ENCODE measurements at regions not wholly inside any gene's neighbourhood (a gene's known extent, or its start where the extent isn't known, plus 50 kb on each side); places are given as distances from the start of the nearest gene placed in this dataset.

- Histone ChIP-seq H3K27me3 (ENCODE audit: control insufficient read depth, insufficient read depth, low read length) (no peaks in the 10 kb centered on the region), H3K4me1 (ENCODE audit: control insufficient read depth, extremely low read depth, insufficient read depth, low read length) (no peaks in the 10 kb centered on the region), H3K9ac (ENCODE audit: insufficient read depth, low read length) (no peak overlapping the region), H3K79me2 (ENCODE audit: control insufficient read depth, insufficient read depth, low read length) (no peaks in the 10 kb centered on the region), H3K36me3 (ENCODE audit: control insufficient read depth, insufficient read depth, low read length) (no peaks in the 10 kb centered on the region), H3K4me2 (ENCODE audit: extremely low read depth, insufficient read depth, low read length) (no peak overlapping the region), H3K27ac (ENCODE audit: insufficient read depth, low read length) (no peak overlapping the region), H3K4me3 (replicated peaks in 1 of 4; ENCODE audit: control extremely low read depth in 1 of 4, insufficient read depth in 1 of 4, low read depth in 3 of 4, low read length in 4 of 4) (no peak overlapping the region), H3K9me3 (ENCODE audit: control insufficient read depth, insufficient read depth, low read depth, low read length) (no peaks in the 10 kb centered on the region), H2AFZ (ENCODE audit: low read length) (no peak overlapping the region), H4K20me1 (ENCODE audit: control insufficient read depth, extremely low read depth, insufficient read depth, low read length) (no peaks in the 10 kb centered on the region)
- no peak for DNase-seq (ENCODE audit: low read depth in 2 of 2)
- no peak for TF ChIP-seq CTCF (conservative IDR thresholded peaks at IDR 0.05 in 1 of 2, IDR thresholded peaks at IDR 0.05 in 1 of 2; ENCODE audit: low read depth in 1 of 2, low read length in 2 of 2)
- TF ChIP-seq EZH2 (IDR thresholded peaks at IDR 0.05; ENCODE audit: low read length, missing control alignments): no peak
Observed at GRCh38 chr5:27818888-27819287, 780.5 kb upstream of the CDH9 start.

GRCh38 chr5:27814983-27815382 lies 776.6 kb upstream of the CDH9 start:
- Histone ChIP-seq H3K36me3 (ENCODE audit: control insufficient read depth, insufficient read depth, low read length) (no peaks in the 10 kb centered on the region), H3K9me3 (ENCODE audit: control insufficient read depth, insufficient read depth, low read depth, low read length) (no peaks in the 10 kb centered on the region), H2AFZ (ENCODE audit: low read length) (no peak overlapping the region), H3K9ac (ENCODE audit: insufficient read depth, low read length) (no peak overlapping the region), H3K4me2 (ENCODE audit: extremely low read depth, insufficient read depth, low read length) (no peak overlapping the region), H3K4me1 (ENCODE audit: control insufficient read depth, extremely low read depth, insufficient read depth, low read length) (no peaks in the 10 kb centered on the region), H3K79me2 (ENCODE audit: control insufficient read depth, insufficient read depth, low read length) (no peaks in the 10 kb centered on the region), H3K4me3 (replicated peaks in 1 of 4; ENCODE audit: control extremely low read depth in 1 of 4, insufficient read depth in 1 of 4, low read depth in 3 of 4, low read length in 4 of 4) (no peak overlapping the region), H3K27me3 (ENCODE audit: control insufficient read depth, insufficient read depth, low read length) (no peaks in the 10 kb centered on the region), H3K27ac (ENCODE audit: insufficient read depth, low read length) (no peak overlapping the region), H4K20me1 (ENCODE audit: control insufficient read depth, extremely low read depth, insufficient read depth, low read length) (no peaks in the 10 kb centered on the region)
- no peak for DNase-seq (ENCODE audit: low read depth in 2 of 2)
- TF ChIP-seq EZH2 (IDR thresholded peaks at IDR 0.05; ENCODE audit: low read length, missing control alignments) (no peak), CTCF (conservative IDR thresholded peaks at IDR 0.05 in 1 of 2, IDR thresholded peaks at IDR 0.05 in 1 of 2; ENCODE audit: low read depth in 1 of 2, low read length in 2 of 2) (no peak)

- H3K9me3 ChIP-seq (ENCODE audit: control insufficient read depth, insufficient read depth, low read depth, low read length): no peaks in the 10 kb centered on the region
- no peaks in the 10 kb centered on the region for H3K4me1 ChIP-seq (ENCODE audit: control insufficient read depth, extremely low read depth, insufficient read depth, low read length)
- TF ChIP-seq CTCF (conservative IDR thresholded peaks at IDR 0.05 in 1 of 2, IDR thresholded peaks at IDR 0.05 in 1 of 2; ENCODE audit: low read depth in 1 of 2, low read length in 2 of 2) (no peak), EZH2 (IDR thresholded peaks at IDR 0.05; ENCODE audit: low read length, missing control alignments) (no peak)
- H3K79me2 ChIP-seq (ENCODE audit: control insufficient read depth, insufficient read depth, low read length): no peaks in the 10 kb centered on the region
- no peak overlapping the region for H3K4me2 ChIP-seq (ENCODE audit: extremely low read depth, insufficient read depth, low read length)
- no peak overlapping the region for H2AFZ ChIP-seq (ENCODE audit: low read length)
- no peaks in the 10 kb centered on the region for H3K27me3 ChIP-seq (ENCODE audit: control insufficient read depth, insufficient read depth, low read length)
- H3K9ac ChIP-seq (ENCODE audit: insufficient read depth, low read length): no peak overlapping the region
- no peak for DNase-seq (ENCODE audit: low read depth in 2 of 2)
- no peak overlapping the region for H3K27ac ChIP-seq (ENCODE audit: insufficient read depth, low read length)
- H3K4me3 ChIP-seq (replicated peaks in 1 of 4; ENCODE audit: control extremely low read depth in 1 of 4, insufficient read depth in 1 of 4, low read depth in 3 of 4, low read length in 4 of 4): no peak overlapping the region
- no peaks in the 10 kb centered on the region for H4K20me1 ChIP-seq (ENCODE audit: control insufficient read depth, extremely low read depth, insufficient read depth, low read length)
- H3K36me3 ChIP-seq (ENCODE audit: control insufficient read depth, insufficient read depth, low read length): no peaks in the 10 kb centered on the region
Observed at GRCh38 chr5:27814286-27814685, 775.9 kb upstream of the CDH9 start.

Measured in fibroblast of lung (primary cell).